ENCODE measurements at regions not wholly inside any gene's neighbourhood (a gene's known extent, or its start where the extent isn't known, plus 50 kb on each side); places are given as distances from the start of the nearest gene placed in this dataset.

DNA sequence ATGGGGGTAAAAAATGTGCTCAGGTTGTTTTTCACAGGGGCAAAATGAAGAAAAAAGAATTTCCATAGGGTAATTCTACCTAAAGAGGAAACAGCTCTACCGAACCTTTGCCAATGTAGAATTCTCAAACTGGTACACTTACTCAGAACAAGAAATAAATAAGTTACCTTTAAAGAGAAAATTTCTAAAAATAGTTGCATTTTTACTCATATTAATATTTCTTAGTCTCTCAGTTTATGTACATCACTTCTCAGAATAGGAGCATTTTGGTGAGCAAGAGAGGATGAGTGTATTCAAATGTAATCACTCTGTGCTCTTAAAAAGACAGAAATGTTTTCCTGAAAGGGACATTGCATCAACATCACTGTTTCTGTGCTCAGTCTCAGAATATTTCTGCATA is 574.7 kb upstream of the SLC8A1 start:
- Histone ChIP-seq H3K9ac (ENCODE audit: control insufficient read depth, insufficient read depth, low read length) (no peak overlapping the region), H4K20me1 (ENCODE audit: control insufficient read depth, insufficient read depth) (no peaks in the 10 kb centered on the region), H3K79me2 (ENCODE audit: control insufficient read depth, insufficient read depth, low read length) (no peaks in the 10 kb centered on the region), H3K27ac (ENCODE audit: control insufficient read depth, insufficient read depth) (no peak overlapping the region), H3K36me3 (ENCODE audit: control insufficient read depth in 2 of 2, insufficient read depth in 2 of 2, low read length in 1 of 2) (no peaks in the 10 kb centered on the region), H3K4me2 (ENCODE audit: control insufficient read depth, insufficient read depth) (no peak overlapping the region), H2AFZ (ENCODE audit: control insufficient read depth, low read depth, low read length) (no peak overlapping the region), H3K9me3 (replicated peaks; ENCODE audit: control insufficient read depth, insufficient read depth, low read length) (no peaks in the 10 kb centered on the region), H3K4me1 (ENCODE audit: control insufficient read depth, insufficient read depth, low read length) (no peaks in the 10 kb centered on the region), H3K4me3 (no peak overlapping the region), H3K27me3 (replicated peaks in 1 of 2; ENCODE audit: control insufficient read depth in 2 of 2, insufficient read depth in 2 of 2, low read length in 1 of 2) (no peaks in the 10 kb centered on the region)
- TF ChIP-seq JUNB (IDR thresholded peaks at IDR 0.05) (peak; percentile 65), GATAD2B (conservative IDR thresholded peaks at IDR 0.05; ENCODE audit: low read depth) (no peak), MEF2A (IDR thresholded peaks at IDR 0.05; ENCODE audit: insufficient read depth, low read depth, low read length) (peak; percentile 46; the same call in 1 of the 2 replicates)
- ChIA-PET CTCF (interaction anchor here (0.5 kb wide), 1 partner anchor 770 kb away, joined by 3 read pairs; no protein-coding TSS in a partner anchor), POLR2A (no interaction called here), RAD21 (ENCODE audit: unreplicated experiment) (no interaction called here), SMC1A (ENCODE audit: uncharacterized antibody, unreplicated experiment) (no interaction called here)
- FAIRE-seq, result no peak
- no peak for DNase-seq (ENCODE audit: low read depth, low spot score)
- ATAC-seq, result peak; percentile 61
- BruUV-seq (replicated peaks), result no TSS peak
- in situ Hi-C loops (cut with MboI), result no loop called here
- 0% methylated on average over 1 of the region's 1 CpG for WGBS (ENCODE audit: insufficient coverage, insufficient replicate concordance, low lambda C conversion rate, missing lambda C conversion rate)
- intact Hi-C loops (cut with micrococcal nuclease; ENCODE audit: unreplicated experiment), result no loop called here

DNA sequence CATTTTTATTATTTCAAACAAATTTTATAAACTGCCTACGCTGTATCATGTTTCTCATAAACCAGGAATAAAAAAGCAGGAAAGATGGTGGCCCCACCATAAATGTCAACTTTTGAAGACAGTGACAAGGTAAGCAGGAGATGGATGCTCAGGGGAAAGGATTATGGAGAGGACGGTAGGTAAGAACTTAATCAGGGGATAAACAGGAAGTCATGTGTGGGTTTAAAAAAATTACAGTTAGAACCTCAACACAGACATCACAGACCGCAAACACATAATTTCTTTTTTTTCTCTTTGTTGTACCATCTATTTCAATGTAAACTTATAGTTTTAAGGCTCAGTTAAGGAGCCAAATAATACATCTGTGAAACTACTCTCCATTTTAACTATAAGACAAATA is 575.2 kb upstream of the SLC8A1 start:
- Histone ChIP-seq H3K27me3 (replicated peaks in 1 of 2; ENCODE audit: control insufficient read depth in 2 of 2, insufficient read depth in 2 of 2, low read length in 1 of 2) (no peaks in the 10 kb centered on the region), H3K4me2 (ENCODE audit: control insufficient read depth, insufficient read depth) (no peak overlapping the region), H3K27ac (ENCODE audit: control insufficient read depth, insufficient read depth) (no peak overlapping the region), H3K9me3 (replicated peaks; ENCODE audit: control insufficient read depth, insufficient read depth, low read length) (no peaks in the 10 kb centered on the region), H3K79me2 (ENCODE audit: control insufficient read depth, insufficient read depth, low read length) (no peaks in the 10 kb centered on the region), H2AFZ (ENCODE audit: control insufficient read depth, low read depth, low read length) (no peak overlapping the region), H3K4me1 (ENCODE audit: control insufficient read depth, insufficient read depth, low read length) (no peaks in the 10 kb centered on the region), H3K9ac (ENCODE audit: control insufficient read depth, insufficient read depth, low read length) (no peak overlapping the region), H3K36me3 (ENCODE audit: control insufficient read depth in 2 of 2, insufficient read depth in 2 of 2, low read length in 1 of 2) (no peaks in the 10 kb centered on the region), H3K4me3 (no peak overlapping the region), H4K20me1 (ENCODE audit: control insufficient read depth, insufficient read depth) (no peaks in the 10 kb centered on the region)
- FAIRE-seq (no peak), ATAC-seq (no peak), DNase-seq (ENCODE audit: low read depth, low spot score) (no peak)
- intact Hi-C loops (cut with micrococcal nuclease; ENCODE audit: unreplicated experiment) (no loop called here), in situ Hi-C loops (cut with MboI) (no loop called here)
- RAD21 ChIA-PET (ENCODE audit: unreplicated experiment), result no interaction called here
- POLR2A ChIA-PET, result no interaction called here
- no TSS peak for BruUV-seq (replicated peaks)
- WGBS (ENCODE audit: insufficient coverage, insufficient replicate concordance, low lambda C conversion rate, missing lambda C conversion rate), result 40% methylated on average over 3 of the region's 3 CpGs
- SMC1A ChIA-PET (ENCODE audit: uncharacterized antibody, unreplicated experiment), result no interaction called here
- CTCF ChIA-PET, result interaction anchor here (0.5 kb wide), 1 partner anchor 770 kb away, joined by 3 read pairs; no protein-coding TSS in a partner anchor
- TF ChIP-seq POLR2A (IDR thresholded peaks at IDR 0.05; ENCODE audit: low read depth, low read length) (no peak), YBX1 (IDR thresholded peaks at IDR 0.05) (no peak), DPF2 (IDR thresholded peaks at IDR 0.05) (no peak)
- TF ChIP-seq, protein P1, sequence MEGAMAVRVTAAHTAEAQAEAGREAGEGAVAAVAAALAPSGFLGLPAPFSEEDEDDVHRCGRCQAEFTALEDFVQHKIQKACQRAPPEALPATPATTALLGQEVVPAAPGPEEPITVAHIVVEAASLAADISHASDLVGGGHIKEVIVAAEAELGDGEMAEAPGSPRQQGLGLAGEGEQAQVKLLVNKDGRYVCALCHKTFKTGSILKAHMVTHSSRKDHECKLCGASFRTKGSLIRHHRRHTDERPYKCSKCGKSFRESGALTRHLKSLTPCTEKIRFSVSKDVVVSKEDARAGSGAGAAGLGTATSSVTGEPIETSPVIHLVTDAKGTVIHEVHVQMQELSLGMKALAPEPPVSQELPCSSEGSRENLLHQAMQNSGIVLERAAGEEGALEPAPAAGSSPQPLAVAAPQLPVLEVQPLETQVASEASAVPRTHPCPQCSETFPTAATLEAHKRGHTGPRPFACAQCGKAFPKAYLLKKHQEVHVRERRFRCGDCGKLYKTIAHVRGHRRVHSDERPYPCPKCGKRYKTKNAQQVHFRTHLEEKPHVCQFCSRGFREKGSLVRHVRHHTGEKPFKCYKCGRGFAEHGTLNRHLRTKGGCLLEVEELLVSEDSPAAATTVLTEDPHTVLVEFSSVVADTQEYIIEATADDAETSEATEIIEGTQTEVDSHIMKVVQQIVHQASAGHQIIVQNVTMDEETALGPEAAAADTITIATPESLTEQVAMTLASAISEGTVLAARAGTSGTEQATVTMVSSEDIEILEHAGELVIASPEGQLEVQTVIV (IDR thresholded peaks at IDR 0.05; ENCODE audit: borderline replicate concordance, partially characterized antibody), result no peak
- TF ChIP-seq, protein P2, sequence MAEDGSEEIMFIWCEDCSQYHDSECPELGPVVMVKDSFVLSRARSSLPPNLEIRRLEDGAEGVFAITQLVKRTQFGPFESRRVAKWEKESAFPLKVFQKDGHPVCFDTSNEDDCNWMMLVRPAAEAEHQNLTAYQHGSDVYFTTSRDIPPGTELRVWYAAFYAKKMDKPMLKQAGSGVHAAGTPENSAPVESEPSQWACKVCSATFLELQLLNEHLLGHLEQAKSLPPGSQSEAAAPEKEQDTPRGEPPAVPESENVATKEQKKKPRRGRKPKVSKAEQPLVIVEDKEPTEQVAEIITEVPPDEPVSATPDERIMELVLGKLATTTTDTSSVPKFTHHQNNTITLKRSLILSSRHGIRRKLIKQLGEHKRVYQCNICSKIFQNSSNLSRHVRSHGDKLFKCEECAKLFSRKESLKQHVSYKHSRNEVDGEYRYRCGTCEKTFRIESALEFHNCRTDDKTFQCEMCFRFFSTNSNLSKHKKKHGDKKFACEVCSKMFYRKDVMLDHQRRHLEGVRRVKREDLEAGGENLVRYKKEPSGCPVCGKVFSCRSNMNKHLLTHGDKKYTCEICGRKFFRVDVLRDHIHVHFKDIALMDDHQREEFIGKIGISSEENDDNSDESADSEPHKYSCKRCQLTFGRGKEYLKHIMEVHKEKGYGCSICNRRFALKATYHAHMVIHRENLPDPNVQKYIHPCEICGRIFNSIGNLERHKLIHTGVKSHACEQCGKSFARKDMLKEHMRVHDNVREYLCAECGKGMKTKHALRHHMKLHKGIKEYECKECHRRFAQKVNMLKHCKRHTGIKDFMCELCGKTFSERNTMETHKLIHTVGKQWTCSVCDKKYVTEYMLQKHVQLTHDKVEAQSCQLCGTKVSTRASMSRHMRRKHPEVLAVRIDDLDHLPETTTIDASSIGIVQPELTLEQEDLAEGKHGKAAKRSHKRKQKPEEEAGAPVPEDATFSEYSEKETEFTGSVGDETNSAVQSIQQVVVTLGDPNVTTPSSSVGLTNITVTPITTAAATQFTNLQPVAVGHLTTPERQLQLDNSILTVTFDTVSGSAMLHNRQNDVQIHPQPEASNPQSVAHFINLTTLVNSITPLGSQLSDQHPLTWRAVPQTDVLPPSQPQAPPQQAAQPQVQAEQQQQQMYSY (CRISPR knock-in tag; IDR thresholded peaks at IDR 0.05), result no peak
- TF ChIP-seq, protein P3, sequence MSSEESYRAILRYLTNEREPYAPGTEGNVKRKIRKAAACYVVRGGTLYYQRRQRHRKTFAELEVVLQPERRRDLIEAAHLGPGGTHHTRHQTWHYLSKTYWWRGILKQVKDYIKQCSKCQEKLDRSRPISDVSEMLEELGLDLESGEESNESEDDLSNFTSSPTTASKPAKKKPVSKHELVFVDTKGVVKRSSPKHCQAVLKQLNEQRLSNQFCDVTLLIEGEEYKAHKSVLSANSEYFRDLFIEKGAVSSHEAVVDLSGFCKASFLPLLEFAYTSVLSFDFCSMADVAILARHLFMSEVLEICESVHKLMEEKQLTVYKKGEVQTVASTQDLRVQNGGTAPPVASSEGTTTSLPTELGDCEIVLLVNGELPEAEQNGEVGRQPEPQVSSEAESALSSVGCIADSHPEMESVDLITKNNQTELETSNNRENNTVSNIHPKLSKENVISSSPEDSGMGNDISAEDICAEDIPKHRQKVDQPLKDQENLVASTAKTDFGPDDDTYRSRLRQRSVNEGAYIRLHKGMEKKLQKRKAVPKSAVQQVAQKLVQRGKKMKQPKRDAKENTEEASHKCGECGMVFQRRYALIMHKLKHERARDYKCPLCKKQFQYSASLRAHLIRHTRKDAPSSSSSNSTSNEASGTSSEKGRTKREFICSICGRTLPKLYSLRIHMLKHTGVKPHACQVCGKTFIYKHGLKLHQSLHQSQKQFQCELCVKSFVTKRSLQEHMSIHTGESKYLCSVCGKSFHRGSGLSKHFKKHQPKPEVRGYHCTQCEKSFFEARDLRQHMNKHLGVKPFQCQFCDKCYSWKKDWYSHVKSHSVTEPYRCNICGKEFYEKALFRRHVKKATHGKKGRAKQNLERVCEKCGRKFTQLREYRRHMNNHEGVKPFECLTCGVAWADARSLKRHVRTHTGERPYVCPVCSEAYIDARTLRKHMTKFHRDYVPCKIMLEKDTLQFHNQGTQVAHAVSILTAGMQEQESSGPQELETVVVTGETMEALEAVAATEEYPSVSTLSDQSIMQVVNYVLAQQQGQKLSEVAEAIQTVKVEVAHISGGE (CRISPR knock-in tag; IDR thresholded peaks at IDR 0.05), result no peak

Measured in GM12878 (cell line).